HG02938 (cell line): ENCODE measurements at regions not wholly inside any gene's neighbourhood (a gene's known extent, or its start where the extent isn't known, plus 50 kb on each side); places are given as distances from the start of the nearest gene placed in this dataset.
"Not testable (repeated sequence)": the region's sequence is repeated elsewhere in the genome, so short reads cannot be mapped to it uniquely, and the experiment has no call there.

Source experiments
- ATAC-seq: cut with Tn5 transposase; IDR thresholded peaks from one replicate; pipeline ENCODE4 v1.9.1; 2021; ENCODE audit warnings: mild to moderate bottlenecking, moderate library complexity; ENCODE audit not compliant: unreplicated experiment

GRCh38 chr4:183814461-183814860 lies 90.6 kb upstream of the STOX2 start:
- ATAC-seq: no peak

DNA sequence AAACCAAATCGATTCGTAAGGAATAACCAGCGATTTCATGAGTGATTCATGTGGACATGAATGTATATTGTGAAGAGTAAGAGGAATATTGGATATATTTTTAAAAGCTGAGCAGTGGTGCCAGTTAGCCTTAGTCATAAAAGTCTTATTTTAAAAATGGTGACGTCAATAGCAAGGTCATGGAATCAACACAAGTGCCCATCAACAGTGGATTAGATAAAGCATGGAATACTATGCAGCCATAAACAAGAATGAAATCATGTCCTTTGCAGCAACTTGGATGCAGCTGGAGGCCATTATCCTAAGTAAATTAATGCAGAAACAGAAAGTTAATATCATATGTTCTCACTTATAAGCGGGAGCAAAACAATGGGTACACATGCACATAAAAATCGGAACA lies 89.0 kb upstream of the STOX2 start:
- ATAC-seq: no peak

- ATAC-seq: no peak
Observed at GRCh38 chr4:183816882-183817509, 88.1 kb upstream of the STOX2 start.

DNA sequence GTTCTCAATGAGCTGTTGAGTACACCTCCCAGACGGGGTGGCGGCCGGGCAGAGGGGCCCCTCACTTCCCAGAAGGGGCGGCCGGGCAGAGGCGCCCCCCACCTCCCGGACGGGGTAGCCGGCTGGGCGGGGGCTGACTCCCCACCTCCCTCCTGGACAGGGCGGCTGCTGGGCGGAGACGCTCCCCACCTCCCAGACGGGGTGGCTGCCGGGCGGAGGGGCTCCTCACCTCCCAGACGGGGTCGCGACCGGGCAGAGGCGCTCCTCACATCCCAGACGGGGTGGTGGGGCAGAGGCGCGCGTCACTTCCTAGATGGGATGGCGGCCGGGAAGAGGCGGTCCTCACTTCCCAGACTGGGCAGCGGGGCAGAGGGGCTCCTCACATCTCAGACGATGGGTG lies 86.5 kb upstream of the STOX2 start:
- not testable (repeated sequence) for ATAC-seq

- no peak for ATAC-seq
Observed at GRCh38 chr4:183821076-183821853, 83.8 kb upstream of the STOX2 start.

DNA sequence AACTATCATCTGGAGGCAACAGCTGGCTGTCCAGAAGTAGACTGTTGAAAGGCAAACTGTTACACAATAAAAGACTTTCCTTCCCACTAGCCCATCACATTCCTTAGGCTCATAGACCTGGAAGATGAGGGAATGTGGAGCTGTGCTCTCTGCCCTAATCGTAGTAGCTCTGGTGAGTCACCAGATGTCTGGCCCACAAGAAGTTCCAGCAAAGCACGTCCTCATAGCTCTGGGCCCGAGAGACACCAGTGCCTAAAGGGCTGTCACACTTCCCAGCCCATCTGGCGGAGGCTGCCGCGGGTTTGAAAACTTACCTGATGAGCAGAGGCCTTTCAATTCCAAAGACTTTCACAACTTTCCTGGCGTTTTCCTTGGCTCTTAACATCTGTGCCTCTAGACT lies 81.7 kb upstream of the STOX2 start:
- no peak for ATAC-seq

DNA sequence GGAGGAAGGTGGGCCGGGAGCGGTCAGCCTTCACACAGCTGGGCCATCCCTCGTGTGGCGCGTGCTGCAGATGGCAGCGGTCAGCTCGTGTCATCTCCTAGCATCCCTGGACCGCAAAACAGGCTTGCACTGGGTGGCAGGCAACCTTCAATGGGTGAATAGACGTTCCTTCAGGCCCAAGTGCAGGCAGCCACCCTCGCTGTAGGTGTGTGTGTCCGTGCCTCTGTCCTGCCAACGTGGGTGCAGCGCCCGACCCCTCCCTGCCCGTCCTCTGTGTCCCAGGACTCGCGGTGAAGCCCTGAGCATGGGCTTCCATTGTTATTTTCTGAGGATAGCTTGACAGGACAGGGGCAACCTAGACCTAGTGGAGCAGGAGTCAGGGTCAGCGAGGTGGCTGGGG lies 79.8 kb upstream of the STOX2 start:
- no peak for ATAC-seq

DNA sequence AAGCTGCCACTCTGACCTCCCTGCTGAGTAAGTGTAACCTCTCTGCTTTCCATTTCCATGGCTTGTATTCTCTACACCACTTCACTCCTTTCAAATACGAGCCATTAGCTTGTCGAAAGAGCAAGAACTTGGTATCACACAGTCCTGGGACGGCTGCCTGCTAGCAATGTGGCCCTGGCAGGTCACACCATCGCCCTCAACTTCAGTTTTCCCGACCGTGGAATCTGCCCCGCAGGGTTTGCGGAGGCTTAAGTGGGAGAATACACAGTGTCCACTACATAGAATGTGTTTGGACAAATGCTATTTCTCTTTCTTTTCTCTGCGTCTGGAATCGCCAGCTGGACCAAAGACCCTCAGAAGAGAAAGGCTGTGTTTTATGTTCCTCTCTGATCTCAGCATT lies 78.6 kb upstream of the STOX2 start:
- ATAC-seq: no peak

GRCh38 chr4:183828125-183828524 lies 77.0 kb upstream of the STOX2 start:
- ATAC-seq: no peak

DNA sequence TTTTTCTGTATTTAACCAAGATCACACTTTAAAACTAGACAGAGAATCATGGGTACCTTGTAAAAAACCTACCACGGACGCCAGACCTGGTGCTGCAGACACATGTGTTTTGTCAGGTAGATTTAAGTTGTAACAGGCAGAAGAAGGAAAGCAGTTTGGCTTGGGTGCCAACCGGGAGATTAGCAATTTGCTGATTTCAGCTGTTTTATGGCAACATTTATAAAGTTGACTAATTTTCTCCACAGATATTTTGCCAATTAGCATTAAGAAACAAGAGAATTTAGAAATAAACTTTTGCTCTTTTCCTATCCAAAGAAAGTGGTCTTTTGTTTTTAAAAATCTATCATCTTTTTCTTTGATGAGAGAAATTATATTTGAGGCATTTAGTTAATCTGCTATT lies 76.3 kb upstream of the STOX2 start:
- ATAC-seq: no peak

GRCh38 chr4:183830438-183830985 lies 74.6 kb upstream of the STOX2 start:
- no peak for ATAC-seq

- ATAC-seq: no peak
Observed at GRCh38 chr4:183831026-183831446, 74.1 kb upstream of the STOX2 start.

GRCh38 chr4:183831683-183832082 lies 73.4 kb upstream of the STOX2 start:
- no peak for ATAC-seq

DNA sequence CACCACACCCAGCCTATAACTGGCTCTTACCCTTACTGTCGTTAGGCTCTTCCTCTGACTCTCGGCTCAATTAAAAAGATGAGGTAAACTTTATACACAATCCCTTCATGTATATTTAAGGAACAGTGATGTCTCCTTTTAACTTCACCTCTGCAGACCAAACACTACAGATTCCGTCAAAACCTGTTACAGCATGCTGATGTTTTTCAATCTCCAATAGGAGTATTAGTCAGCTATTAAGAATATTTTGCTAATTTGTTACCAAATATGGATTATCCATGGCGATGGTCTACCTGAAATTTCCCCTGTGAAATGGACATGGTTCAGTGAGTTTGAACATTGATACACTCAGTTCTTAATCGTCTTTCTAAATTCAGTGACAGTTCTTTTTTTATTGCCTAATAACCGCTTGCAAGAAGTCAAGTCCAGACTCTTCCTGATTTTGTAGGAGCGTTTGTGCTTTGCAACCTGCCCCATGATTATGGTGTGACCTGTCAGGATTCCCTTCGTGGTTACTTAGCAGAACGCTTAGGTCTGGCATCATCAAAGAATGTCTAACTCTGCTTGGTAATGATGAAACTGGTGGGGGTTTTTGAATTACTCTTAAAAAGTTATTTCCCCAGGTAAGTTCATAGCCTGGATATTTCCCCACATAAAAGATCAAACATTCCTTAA lies 72.2 kb upstream of the STOX2 start:
- no peak for ATAC-seq

DNA sequence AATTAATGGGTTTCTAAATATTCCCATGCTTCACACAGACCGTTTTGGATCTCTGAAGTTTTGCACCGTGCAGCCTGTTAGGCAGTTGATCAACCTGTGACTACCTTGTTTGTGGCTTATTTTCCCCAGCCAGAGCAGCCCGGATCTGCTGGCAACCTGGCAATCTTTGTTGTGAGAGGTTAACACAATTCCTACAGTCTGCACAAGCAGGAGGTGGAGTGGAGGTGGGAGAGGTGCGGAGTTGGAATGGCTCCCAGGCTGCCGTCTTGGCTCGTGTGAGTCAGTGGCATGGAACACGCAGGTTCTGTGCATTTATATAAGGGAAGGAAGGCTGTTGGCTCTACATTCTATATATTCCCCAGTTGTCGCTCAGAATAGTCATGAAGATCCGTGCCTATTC lies 70.9 kb upstream of the STOX2 start:
- ATAC-seq: no peak

- no peak for ATAC-seq
Observed at GRCh38 chr4:183837222-183837621, 67.9 kb upstream of the STOX2 start.

- ATAC-seq: no peak
Observed at GRCh38 chr4:183838987-183839712, 66.0 kb upstream of the STOX2 start.

DNA sequence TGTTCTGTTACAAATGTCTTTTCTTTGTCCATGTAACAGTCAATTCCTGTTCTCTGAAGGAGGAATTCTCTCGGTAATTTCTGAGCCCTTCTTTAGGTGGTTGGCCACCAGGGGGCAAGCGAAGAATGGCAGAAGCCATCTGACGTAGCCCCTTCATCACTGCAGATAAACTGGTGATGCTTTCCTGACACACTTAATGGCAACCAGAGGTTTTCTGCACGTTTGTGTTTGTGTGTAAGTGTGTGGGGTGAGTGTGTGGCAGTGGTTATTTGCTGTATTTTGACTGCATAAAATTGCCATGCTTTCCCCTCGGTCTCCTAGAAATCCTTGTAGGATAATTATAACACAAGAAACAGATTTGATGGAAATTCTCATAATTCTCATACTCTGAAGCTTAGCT lies 64.8 kb upstream of the STOX2 start:
- ATAC-seq: peak; percentile 76

- no peak for ATAC-seq
Observed at GRCh38 chr4:183841001-183841400, 64.1 kb upstream of the STOX2 start.

GRCh38 chr4:183842129-183842528 lies 63.0 kb upstream of the STOX2 start:
- ATAC-seq: no peak

GRCh38 chr4:183843248-183843671 lies 61.8 kb upstream of the STOX2 start:
- no peak for ATAC-seq
